NCI-H82 treated with DMSO at 0.1 percent for 48 hours (cell line): ENCODE measurements at regions not wholly inside any gene's neighbourhood (a gene's known extent, or its start where the extent isn't known, plus 50 kb on each side); places are given as distances from the start of the nearest gene placed in this dataset.

Experiments
- DNase-seq: peaks from one replicate; lab custom pipeline; 2025; ENCODE audit not compliant: unreplicated experiment; lab: John Stamatoyannopoulos, UW

DNA sequence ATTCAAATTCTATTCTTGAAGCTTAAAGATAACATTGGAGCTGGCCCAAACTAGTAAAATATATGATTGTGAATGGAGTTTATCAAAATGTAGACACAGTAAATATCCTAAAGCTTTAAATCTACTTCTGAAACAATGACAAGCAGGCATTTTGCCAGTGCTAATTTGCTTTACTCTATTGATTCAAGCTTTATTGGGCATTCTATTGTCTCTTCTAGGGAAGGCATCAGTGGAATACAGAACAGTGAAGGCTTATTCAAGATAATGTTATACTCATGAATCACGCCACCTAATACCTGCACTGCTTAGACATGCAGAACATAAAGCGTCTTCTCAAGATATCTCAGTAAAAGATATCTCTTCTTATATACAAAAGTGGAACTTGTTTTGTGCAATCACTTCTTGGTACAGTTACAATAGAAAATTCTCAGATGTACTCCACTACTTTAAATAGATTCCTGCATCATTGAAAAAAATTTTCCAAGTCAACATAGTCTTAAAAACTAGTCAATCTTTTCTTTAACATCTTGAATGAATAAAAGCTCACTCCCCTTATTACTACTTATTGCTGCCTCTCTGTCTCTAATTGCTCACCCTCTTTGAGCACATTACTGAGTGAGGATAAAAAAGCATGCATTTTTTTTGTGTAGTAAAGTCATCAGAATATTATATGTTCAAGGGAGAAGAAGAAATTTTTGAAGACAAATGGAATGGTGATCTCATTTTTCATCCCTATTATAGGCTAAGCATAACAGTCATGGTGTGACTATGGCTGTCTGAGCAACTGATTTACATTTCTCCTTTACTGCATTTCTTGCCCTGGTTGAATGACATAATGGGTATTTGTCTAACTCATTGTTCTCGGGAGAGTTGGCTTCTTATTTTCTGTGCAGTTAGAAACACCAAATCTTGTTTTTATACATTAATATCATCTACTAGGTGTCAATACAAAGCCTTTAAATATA, 98.0 kb upstream of the E2F7 start:
- no peak for DNase-seq

DNA sequence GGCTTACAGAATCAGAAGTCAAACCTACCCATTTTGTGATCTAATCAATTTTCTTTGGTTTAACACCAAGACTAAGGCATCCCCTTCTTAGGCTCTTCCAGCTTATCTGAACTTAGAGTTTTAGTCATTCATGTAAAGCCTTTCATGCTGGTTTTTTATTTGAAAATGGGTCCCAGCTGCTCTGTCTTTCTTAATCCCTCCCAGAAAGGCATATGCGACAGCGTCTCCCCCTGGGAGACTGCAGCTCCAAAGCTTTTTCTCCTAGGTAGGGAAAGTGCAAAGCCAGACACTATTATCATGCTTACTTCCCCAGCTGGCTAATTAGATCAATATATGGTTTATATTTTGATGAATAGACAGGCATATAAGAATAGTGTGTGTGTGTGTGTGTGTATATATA, 96.6 kb upstream of the E2F7 start:
- DNase-seq = peak; percentile 69

DNA sequence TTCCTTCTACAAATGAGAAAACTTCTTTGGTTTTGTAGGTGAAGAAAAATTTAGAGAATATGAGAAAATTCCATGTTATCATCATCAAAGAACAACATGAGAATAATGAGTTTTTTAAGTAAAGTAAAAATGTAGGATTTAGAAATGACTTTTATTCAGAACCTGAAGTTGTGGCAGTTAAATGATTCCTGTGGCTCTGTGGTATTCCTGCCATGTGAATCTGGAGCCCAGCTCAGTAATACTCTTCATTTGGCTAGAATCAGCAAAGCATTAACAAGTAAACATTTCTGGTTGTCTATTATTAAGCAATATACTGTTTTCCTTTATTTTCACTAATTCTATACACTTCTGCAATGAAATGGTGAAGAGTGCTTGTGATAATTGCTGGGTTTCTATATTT, 95.6 kb upstream of the E2F7 start:
- no peak for DNase-seq

GRCh38 chr12:77153706-77154105, 88.3 kb upstream of the E2F7 start:
- no peak for DNase-seq

GRCh38 chr12:77152623-77153193, 87.3 kb upstream of the E2F7 start:
- no peak for DNase-seq

DNA sequence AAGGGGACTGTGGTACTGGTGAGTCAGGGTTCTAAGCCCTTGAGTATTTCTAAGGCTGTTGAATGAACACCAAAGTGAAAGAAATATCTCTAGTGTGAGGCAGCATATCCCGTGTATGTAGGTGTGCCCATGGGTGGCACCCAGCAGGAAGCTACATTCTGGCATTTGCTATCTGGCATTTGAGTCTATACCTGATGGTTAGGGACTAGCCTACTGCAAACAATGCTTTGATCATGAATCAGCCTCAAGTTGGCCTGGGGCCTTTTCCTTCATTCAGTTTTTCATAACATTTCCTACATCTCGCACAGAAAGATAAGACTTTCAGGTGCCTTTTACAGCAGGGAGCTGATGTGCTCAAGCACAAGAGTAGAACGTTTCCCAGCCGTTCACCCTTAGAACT, 85.7 kb upstream of the E2F7 start:
- no peak for DNase-seq

DNA sequence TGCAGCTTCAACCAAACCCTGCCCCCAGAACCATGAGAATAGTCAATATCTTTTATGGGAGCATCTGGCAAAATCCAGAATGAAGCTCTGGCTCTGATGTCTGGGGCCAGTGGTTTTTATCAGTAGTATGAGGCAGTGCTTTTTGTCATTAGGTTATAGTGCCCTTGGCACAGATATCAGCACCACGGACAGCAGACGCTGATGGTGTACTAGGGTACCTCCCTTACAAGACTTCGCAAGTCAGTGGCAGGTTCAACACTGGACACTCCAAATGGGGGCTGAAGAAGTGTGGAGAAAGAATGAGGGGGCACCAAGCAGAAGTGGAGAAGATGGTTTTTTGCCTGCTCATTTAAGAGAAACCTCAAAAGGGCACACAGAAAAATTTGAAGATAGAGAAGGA, 68.2 kb upstream of the E2F7 start:
- DNase-seq = no peak

GRCh38 chr12:77131977-77132490, 66.7 kb upstream of the E2F7 start:
- DNase-seq = no peak

- DNase-seq = no peak
Observed at GRCh38 chr12:77130193-77130592, 64.8 kb upstream of the E2F7 start.

DNA sequence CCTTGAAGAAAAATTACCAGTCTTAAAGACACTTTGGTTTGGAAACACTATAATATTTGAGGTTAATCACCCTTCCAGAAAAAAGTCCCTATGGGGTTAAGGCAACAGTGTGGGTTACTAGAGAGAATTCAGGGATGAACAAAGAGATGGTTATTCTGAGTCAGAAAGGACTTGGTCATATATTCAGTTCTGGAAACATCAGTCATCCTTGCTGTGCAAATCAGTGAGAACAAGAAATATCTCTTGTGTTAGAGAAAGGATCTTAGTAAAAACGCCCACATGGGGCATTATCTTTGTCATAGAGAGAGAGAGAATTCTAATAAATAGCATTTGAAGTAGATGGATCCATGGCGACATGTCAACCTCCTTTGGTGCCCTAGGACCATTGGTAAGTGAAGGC, 59.4 kb upstream of the E2F7 start:
- DNase-seq = no peak

DNA sequence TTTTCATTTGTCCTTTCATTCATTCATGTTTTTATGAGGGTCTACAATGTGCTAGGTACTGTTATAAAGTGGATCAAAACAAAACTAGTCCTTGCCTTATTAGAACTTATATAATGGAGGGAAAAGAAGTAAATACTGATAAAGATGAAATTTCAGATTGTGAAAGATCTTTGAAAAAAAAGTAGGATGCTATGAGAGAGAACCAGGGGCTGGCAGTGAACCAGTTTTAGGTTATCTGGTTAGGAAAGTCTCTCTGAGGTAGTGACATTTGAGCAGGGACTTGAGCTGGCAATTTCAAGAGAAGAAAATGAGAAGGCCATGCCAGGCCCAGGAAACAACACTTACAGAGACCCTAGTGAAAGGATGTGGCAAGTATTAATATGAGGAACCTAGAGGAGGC, 57.3 kb upstream of the E2F7 start:
- DNase-seq = no peak

GRCh38 chr12:77122236-77122635, 56.9 kb upstream of the E2F7 start:
- DNase-seq = no peak

- no peak for DNase-seq
Observed at GRCh38 chr12:77120156-77121085, 55.1 kb upstream of the E2F7 start.

DNA sequence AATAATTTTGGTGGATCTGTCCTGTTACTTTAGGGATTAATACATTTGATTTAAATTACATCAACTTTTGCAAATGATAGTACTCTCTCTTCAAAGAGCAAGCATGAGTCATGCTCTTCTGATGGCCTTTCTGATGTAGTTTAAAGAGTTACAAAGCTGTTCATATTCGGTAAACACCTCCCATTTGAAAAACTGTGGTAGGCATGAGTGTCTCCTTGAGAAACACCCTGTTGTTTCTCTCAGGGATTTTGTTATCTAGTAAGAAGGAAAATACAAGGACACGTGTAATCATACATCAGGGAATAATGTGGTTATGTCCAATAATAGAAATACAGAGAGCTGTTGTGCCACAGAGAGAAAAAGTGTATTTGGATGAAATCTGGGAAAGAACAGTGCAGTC, 53.3 kb upstream of the E2F7 start:
- DNase-seq = no peak

- no peak for DNase-seq
Observed at GRCh38 chr12:77116277-77116676, 50.9 kb upstream of the E2F7 start.

DNA sequence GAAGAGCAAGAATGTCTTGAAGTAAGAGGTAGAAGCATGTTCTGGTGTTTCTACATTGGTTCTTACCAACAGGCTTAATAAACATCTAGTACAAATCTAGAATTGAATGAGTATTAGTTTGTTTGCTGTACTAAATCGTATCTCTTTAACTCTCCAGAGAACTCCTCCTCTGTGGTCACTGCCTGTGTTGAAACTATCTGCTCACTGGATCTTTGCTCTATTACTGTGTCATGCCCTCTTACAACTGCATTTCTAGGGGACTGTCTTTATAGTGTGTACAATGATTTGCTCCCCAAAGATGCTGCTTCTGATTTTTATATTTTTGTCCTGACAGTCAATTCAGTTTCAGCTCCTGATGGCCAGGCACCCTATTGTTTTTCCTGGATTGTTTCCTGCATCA, 50.1 kb upstream of the E2F7 start:
- no peak for DNase-seq
